ENCODE measurements at regions not wholly inside any gene's neighbourhood (a gene's known extent, or its start where the extent isn't known, plus 50 kb on each side); places are given as distances from the start of the nearest gene placed in this dataset.

GRCh38 chr4:158079661-158080060 lies 93.2 kb downstream of the GASK1B start:
- H3K4me1 ChIP-seq = peaks cover 0 to 10% (median 0%) of the 10 kb centered on the region in 12 donors
- no peaks in the 10 kb centered on the region for H3K36me3 ChIP-seq
- ATAC-seq (peak; percentile 68 to 90 (median 86)), DNase-seq (peak in 2 of 5 donors; percentile 15 to 26)
- WGBS, 4 donors = 43 to 63% (median 51%) methylated on average over 2 of the region's 2 CpGs
- peaks cover 0 to 4% (median 0%) of the 10 kb centered on the region in 12 donors for H3K9me3 ChIP-seq
- TF ChIP-seq CTCF (IDR thresholded peaks at IDR 0.05) = no peak
- TF ChIP-seq POLR2A (IDR thresholded peaks at IDR 0.05) = no peak
- no peaks in the 10 kb centered on the region for H3K27me3 ChIP-seq
- peak overlapping the region in 8 of 12 donors; percentile 2 to 67 (median 26) for H3K27ac ChIP-seq
- no peak overlapping the region for H3K4me3 ChIP-seq
- intact Hi-C loops (cut with DNase I) = no loop called here

GRCh38 chr4:158077835-158078234 lies 95.0 kb downstream of the GASK1B start:
- intact Hi-C loops (cut with DNase I) = no loop called here
- no peak for ATAC-seq
- Histone ChIP-seq H3K4me1 (peaks cover 0 to 10% (median 0%) of the 10 kb centered on the region in 12 donors), H3K36me3 (no peaks in the 10 kb centered on the region), H3K27ac (no peak overlapping the region), H3K9me3 (no peaks in the 10 kb centered on the region), H3K27me3 (no peaks in the 10 kb centered on the region), H3K4me3 (no peak overlapping the region)
- WGBS, 4 donors = 93 to 97% (median 95%) methylated on average over 2 of the region's 2 CpGs
- no peak for DNase-seq
- TF ChIP-seq POLR2A (IDR thresholded peaks at IDR 0.05) (no peak), CTCF (IDR thresholded peaks at IDR 0.05) (no peak)

- DNase-seq (no peak), ATAC-seq (no peak)
- peaks cover 0 to 5% (median 0%) of the 10 kb centered on the region in 12 donors for H3K4me1 ChIP-seq
- no peaks in the 10 kb centered on the region for H3K36me3 ChIP-seq
- H3K4me3 ChIP-seq = no peak overlapping the region
- no peaks in the 10 kb centered on the region for H3K9me3 ChIP-seq
- WGBS, 4 donors = 79 to 82% (median 81%) methylated on average over 5 of the region's 5 CpGs
- TF ChIP-seq POLR2A (IDR thresholded peaks at IDR 0.05) = no peak
- TF ChIP-seq CTCF (IDR thresholded peaks at IDR 0.05) = no peak
- intact Hi-C loops (cut with DNase I) = no loop called here
- no peaks in the 10 kb centered on the region for H3K27me3 ChIP-seq
- H3K27ac ChIP-seq = no peak overlapping the region
Observed at GRCh38 chr4:158074851-158075250, 98.0 kb downstream of the GASK1B start.

- intact Hi-C loops (cut with DNase I) = no loop called here
- ATAC-seq = no peak
- H3K9me3 ChIP-seq = no peaks in the 10 kb centered on the region
- no peak overlapping the region for H3K4me3 ChIP-seq
- WGBS, 4 donors = 75 to 79% (median 77%) methylated on average over 4 of the region's 4 CpGs
- peaks cover 0 to 12% (median 9%) of the 10 kb centered on the region in 12 donors for H3K4me1 ChIP-seq
- no peaks in the 10 kb centered on the region for H3K27me3 ChIP-seq
- DNase-seq = no peak
- H3K36me3 ChIP-seq = no peaks in the 10 kb centered on the region
- H3K27ac ChIP-seq = no peak overlapping the region
- TF ChIP-seq POLR2A (IDR thresholded peaks at IDR 0.05) = no peak
Observed at GRCh38 chr4:158071931-158072330, 100.9 kb downstream of the GASK1B start.

GRCh38 chr4:158068068-158068467 lies 104.8 kb downstream of the GASK1B start:
- Histone ChIP-seq H3K36me3 (no peaks in the 10 kb centered on the region), H3K27ac (peak overlapping the region in 1 of 12 donors; percentile 21), H3K4me1 (peaks cover 0 to 12% (median 9%) of the 10 kb centered on the region in 12 donors), H3K4me3 (no peak overlapping the region), H3K9me3 (no peaks in the 10 kb centered on the region), H3K27me3 (no peaks in the 10 kb centered on the region)
- DNase-seq = no peak
- intact Hi-C loops (cut with DNase I) = no loop called here
- no peak for TF ChIP-seq POLR2A (IDR thresholded peaks at IDR 0.05)
- no peak for ATAC-seq
- 8 to 17% (median 17%) methylated on average over 1 of the region's 1 CpG for WGBS, 4 donors
